HEK293 (cell line): ENCODE measurements at regions not wholly inside any gene's neighbourhood (a gene's known extent, or its start where the extent isn't known, plus 50 kb on each side); places are given as distances from the start of the nearest gene placed in this dataset.

Experiments used
- CTCF ChIA-PET: fragments of 350-600 bp; formaldehyde crosslinking; extraction: SDS; loops from one replicate; lab custom pipeline; 2021; ENCODE audit warnings: antibody characterized with exemption; lab: Yijun Ruan, JAX
- POLR2A ChIA-PET: fragments of 300-600 bp; formaldehyde crosslinking; extraction: SDS; loops from one replicate; lab custom pipeline; 2020; ENCODE audit warnings: antibody characterized with exemption, inconsistent platforms; lab: Yijun Ruan, JAX
- H3K27ac ChIP-seq: fragments of 200-500 bp; sonication (Bioruptor generic); 2 replicates; pipeline ENCODE4 v1.5.1; 2014; ENCODE audit warnings: low read depth, low read length, control low read depth, inconsistent platforms; ENCODE audit errors: extremely low read depth
- H3K36me3 ChIP-seq, 2 experiments: fragments of 200-500 bp in 1 of 2; sonication (Bioruptor generic) in 1 of 2; 1 replicate in 1 of 2; 2 replicates in 1 of 2; pipeline ENCODE4 v1.5.1; 2014 to 2017; ENCODE audit warnings: inconsistent platforms in 2 of 2, low read length in 2 of 2; ENCODE audit not compliant: control insufficient read depth in 2 of 2, insufficient read depth in 1 of 2
- H3K4me1 ChIP-seq: fragments of 200-500 bp; sonication (Bioruptor generic); 2 replicates; pipeline ENCODE4 v1.5.1; 2014; ENCODE audit warnings: mild to moderate bottlenecking, low read length, inconsistent platforms; ENCODE audit not compliant: control insufficient read depth, insufficient read depth
- H3K4me3 ChIP-seq: 2 replicates; pipeline ENCODE4 v1.5.1; 2011; ENCODE audit warnings: low read depth, mild to moderate bottlenecking, control low read depth, low read length, moderate library complexity
- H3K9me3 ChIP-seq: fragments of 200-500 bp; sonication (Bioruptor generic); 2 replicates; pipeline ENCODE4 v1.5.1; 2014; ENCODE audit warnings: low read depth, low read length, inconsistent platforms; ENCODE audit not compliant: control insufficient read depth, insufficient read depth
- GLI2 ChIP-seq: fragments of 450-650 bp; formaldehyde crosslinking; IDR thresholded peaks from 2 replicates; pipeline ENCODE4; 2017; ENCODE audit warnings: missing biosample characterization, missing genetic modification characterization, low read depth, borderline replicate concordance
- HOXC10 ChIP-seq: sonication (generic); formaldehyde crosslinking; IDR thresholded peaks from 2 replicates; pipeline ENCODE4 v1.8.1; 2023; ENCODE audit warnings: mild to moderate bottlenecking, missing genetic modification reagents
- KLF9 ChIP-seq: fragments of 450-650 bp; formaldehyde crosslinking; IDR thresholded peaks from 2 replicates; pipeline ENCODE4 v1.5.1; 2016; ENCODE audit warnings: missing biosample characterization, missing genetic modification characterization, low read depth
- MEIS1 ChIP-seq: sonication (generic); formaldehyde crosslinking; IDR thresholded peaks from 2 replicates; pipeline ENCODE4 v1.8.1; 2022; ENCODE audit warnings: missing genetic modification reagents, mild to moderate bottlenecking, borderline replicate concordance
- ZIC2 ChIP-seq: fragments of 450-650 bp; formaldehyde crosslinking; IDR thresholded peaks from 2 replicates; pipeline ENCODE4 v1.5.1; 2016; ENCODE audit warnings: missing biosample characterization, missing genetic modification characterization
- ZNF2 ChIP-seq: fragments of 450-650 bp; formaldehyde crosslinking; IDR thresholded peaks from 2 replicates; pipeline ENCODE4 v1.5.1; 2016; ENCODE audit warnings: missing biosample characterization, missing genetic modification characterization
- ZNF239 ChIP-seq: fragments of 450-650 bp; formaldehyde crosslinking; IDR thresholded peaks from 2 replicates; pipeline ENCODE4 v1.5.1; 2016; ENCODE audit warnings: missing biosample characterization, missing genetic modification characterization
- ZNF341 ChIP-seq: fragments of 450-650 bp; formaldehyde crosslinking; IDR thresholded peaks from 2 replicates; pipeline ENCODE4; 2016; ENCODE audit warnings: low read depth, missing biosample characterization, missing genetic modification characterization
- ZNF426 ChIP-seq: fragments of 450-650 bp; formaldehyde crosslinking; IDR thresholded peaks from 2 replicates; pipeline ENCODE4 v1.5.1; 2017; ENCODE audit warnings: missing biosample characterization, missing genetic modification characterization, mild to moderate bottlenecking, inconsistent platforms, moderate library complexity
- ZNF510 ChIP-seq: fragments of 450-650 bp; formaldehyde crosslinking; IDR thresholded peaks from 2 replicates; pipeline ENCODE4 v1.5.1; 2018; ENCODE audit warnings: mild to moderate bottlenecking, missing genetic modification characterization, missing biosample characterization; ENCODE audit not compliant: insufficient replicate concordance
- ZNF555 ChIP-seq: fragments of 450-650 bp; formaldehyde crosslinking; conservative IDR thresholded peaks from 2 replicates; pipeline ENCODE4 v1.5.1; 2017; ENCODE audit warnings: missing biosample characterization, mild to moderate bottlenecking, missing genetic modification characterization, inconsistent platforms
- ZNF610 ChIP-seq: fragments of 450-650 bp; formaldehyde crosslinking; IDR thresholded peaks from 2 replicates; pipeline ENCODE4 v1.5.1; 2016; ENCODE audit warnings: missing biosample characterization, missing genetic modification characterization, borderline replicate concordance
- ZNF624 ChIP-seq: fragments of 450-650 bp; formaldehyde crosslinking; IDR thresholded peaks from 2 replicates; pipeline ENCODE4 v1.5.1; 2017; ENCODE audit warnings: missing biosample characterization, missing genetic modification characterization
- ZNF76 ChIP-seq: fragments of 450-650 bp; formaldehyde crosslinking; IDR thresholded peaks from 2 replicates; pipeline ENCODE4; 2016; ENCODE audit warnings: low read depth, missing biosample characterization, missing genetic modification characterization, borderline replicate concordance
- ZNF777 ChIP-seq: fragments of 450-650 bp; formaldehyde crosslinking; IDR thresholded peaks from 2 replicates; pipeline ENCODE4 v1.5.1; 2017; ENCODE audit warnings: missing biosample characterization, missing genetic modification characterization, borderline replicate concordance
- TF ChIP-seq, protein P1 (sequence below): fragments of 450-650 bp; formaldehyde crosslinking; IDR thresholded peaks from 2 replicates; pipeline ENCODE4 v1.5.1; 2016; ENCODE audit warnings: missing biosample characterization, missing genetic modification characterization
- TF ChIP-seq, protein P2 (sequence below): fragments of 450-650 bp; formaldehyde crosslinking; IDR thresholded peaks from 2 replicates; pipeline ENCODE4 v1.5.1; 2017; ENCODE audit warnings: missing biosample characterization, missing genetic modification characterization
- TF ChIP-seq, protein P3 (sequence below): fragments of 450-650 bp; formaldehyde crosslinking; IDR thresholded peaks from 2 replicates; pipeline ENCODE4 v1.5.1; 2017; ENCODE audit warnings: missing biosample characterization, missing genetic modification characterization

DNA sequence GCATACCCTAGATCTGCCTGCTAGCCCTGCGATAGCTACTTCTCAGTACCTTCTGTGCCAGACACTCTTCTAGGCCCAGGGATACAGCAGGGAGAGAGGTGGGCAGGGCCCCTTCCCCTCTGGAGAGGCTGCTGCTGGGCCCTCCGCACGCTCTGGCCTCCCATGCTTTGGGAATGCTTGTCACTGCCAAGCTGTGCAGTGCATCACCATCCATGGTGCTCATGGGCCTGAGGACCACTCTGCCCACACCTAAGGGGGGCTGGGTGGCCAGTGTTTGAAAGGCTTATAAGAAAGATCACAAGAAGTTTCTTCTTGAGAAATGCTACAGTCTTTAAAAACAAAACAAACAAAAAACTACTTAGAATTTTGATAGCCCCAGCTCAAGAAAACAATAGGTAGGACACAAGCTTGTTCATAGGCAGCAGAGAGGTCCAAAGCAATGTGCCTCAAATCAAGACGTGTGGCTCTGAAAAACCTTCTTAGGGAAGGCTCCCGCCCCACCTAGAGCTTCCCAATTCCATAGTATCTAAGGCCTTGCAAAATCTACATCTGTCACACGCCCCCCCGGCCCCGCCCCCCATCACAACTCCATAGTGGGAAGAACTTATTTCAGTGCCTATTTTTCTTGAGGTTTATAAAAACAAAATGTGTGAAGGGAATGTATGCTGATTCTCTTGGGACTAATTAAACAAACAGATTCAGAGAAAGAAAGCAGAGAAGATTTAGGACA lies 145.8 kb downstream of the TM9SF2 start:
- ChIA-PET POLR2A (no interaction called here), CTCF (interaction anchor here (1.3 kb wide), 1 partner anchor 9 kb away, joined by 4 read pairs; no protein-coding TSS in a partner anchor)
- Histone ChIP-seq H3K9me3 (no peaks in the 10 kb centered on the region), H3K27ac (no peak overlapping the region), H3K4me1 (no peaks in the 10 kb centered on the region), H3K36me3 (no peaks in the 10 kb centered on the region)
- TF ChIP-seq ZNF426 (tag by site-specific recombination) (no peak), HOXC10 (CRISPR knock-in tag) (no peak), MEIS1 (no peak)
- TF ChIP-seq, all 188 proteins: peak for 0
- H3K4me3 ChIP-seq, result no peak overlapping the region

DNA sequence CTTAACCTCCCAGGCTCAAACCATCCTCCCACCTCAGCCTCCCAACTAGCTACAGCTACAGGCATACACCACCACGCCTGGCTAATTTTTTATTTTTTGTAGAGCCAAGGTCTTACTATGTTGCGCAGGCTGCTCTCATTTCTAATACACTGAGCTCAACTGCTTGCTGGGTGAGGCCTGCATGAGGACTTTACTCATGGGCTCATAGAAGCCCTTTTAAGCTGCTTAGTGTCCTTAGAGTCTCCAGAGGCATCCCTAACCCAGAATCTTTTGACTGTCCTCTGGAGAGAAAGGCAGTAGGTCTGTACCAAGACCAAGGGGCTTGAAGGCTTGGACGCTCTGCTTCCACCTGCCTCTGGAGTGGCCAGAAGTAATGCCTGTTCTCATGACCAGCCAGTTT lies 141.6 kb downstream of the TM9SF2 start:
- Histone ChIP-seq H3K36me3 (no peaks in the 10 kb centered on the region), H3K9me3 (no peaks in the 10 kb centered on the region), H3K27ac (no peak overlapping the region), H3K4me1 (0 out of 2 replicates have a peak, but pooled peaks cover 2% of the 10 kb centered on the region), H3K4me3 (no peak overlapping the region)
- TF ChIP-seq, protein P1, sequence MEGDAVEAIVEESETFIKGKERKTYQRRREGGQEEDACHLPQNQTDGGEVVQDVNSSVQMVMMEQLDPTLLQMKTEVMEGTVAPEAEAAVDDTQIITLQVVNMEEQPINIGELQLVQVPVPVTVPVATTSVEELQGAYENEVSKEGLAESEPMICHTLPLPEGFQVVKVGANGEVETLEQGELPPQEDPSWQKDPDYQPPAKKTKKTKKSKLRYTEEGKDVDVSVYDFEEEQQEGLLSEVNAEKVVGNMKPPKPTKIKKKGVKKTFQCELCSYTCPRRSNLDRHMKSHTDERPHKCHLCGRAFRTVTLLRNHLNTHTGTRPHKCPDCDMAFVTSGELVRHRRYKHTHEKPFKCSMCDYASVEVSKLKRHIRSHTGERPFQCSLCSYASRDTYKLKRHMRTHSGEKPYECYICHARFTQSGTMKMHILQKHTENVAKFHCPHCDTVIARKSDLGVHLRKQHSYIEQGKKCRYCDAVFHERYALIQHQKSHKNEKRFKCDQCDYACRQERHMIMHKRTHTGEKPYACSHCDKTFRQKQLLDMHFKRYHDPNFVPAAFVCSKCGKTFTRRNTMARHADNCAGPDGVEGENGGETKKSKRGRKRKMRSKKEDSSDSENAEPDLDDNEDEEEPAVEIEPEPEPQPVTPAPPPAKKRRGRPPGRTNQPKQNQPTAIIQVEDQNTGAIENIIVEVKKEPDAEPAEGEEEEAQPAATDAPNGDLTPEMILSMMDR, result no peak
- TF ChIP-seq ZNF555 (no peak), ZNF510 (no peak), ZNF341 (tag by site-specific recombination) (no peak), ZNF777 (tag by site-specific recombination) (no peak), ZIC2 (no peak)
- POLR2A ChIA-PET, result no interaction called here
- CTCF ChIA-PET, result no interaction called here

DNA sequence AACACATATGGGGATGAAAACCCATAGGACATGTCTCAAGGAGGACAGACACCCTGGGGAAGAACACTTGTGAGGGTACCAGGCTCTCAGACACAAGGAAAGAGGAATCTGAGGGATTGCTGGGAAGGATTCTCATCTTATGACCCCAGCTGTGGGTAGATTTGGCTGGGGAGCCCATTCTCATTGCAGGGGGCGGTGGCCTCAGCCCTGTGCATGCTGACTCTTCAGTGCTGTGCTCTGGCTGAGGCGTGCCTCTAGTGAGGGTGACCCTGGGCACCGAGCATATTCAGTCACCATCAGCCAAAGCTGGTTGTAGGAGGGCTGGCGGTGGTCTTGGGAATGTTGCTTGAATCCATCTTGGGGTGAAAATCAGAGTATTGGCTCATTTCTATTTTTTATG lies 140.7 kb downstream of the TM9SF2 start:
- TF ChIP-seq ZNF2 (tag by site-specific recombination) (no peak), GLI2 (tag by site-specific recombination) (no peak), ZNF239 (tag by site-specific recombination) (no peak), ZNF624 (tag by site-specific recombination) (no peak), KLF9 (tag by site-specific recombination) (no peak), ZNF610 (no peak), ZNF76 (no peak)
- TF ChIP-seq, protein P2, sequence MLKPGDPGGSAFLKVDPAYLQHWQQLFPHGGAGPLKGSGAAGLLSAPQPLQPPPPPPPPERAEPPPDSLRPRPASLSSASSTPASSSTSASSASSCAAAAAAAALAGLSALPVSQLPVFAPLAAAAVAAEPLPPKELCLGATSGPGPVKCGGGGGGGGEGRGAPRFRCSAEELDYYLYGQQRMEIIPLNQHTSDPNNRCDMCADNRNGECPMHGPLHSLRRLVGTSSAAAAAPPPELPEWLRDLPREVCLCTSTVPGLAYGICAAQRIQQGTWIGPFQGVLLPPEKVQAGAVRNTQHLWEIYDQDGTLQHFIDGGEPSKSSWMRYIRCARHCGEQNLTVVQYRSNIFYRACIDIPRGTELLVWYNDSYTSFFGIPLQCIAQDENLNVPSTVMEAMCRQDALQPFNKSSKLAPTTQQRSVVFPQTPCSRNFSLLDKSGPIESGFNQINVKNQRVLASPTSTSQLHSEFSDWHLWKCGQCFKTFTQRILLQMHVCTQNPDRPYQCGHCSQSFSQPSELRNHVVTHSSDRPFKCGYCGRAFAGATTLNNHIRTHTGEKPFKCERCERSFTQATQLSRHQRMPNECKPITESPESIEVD (tag by site-specific recombination), result no peak
- TF ChIP-seq, protein P3, sequence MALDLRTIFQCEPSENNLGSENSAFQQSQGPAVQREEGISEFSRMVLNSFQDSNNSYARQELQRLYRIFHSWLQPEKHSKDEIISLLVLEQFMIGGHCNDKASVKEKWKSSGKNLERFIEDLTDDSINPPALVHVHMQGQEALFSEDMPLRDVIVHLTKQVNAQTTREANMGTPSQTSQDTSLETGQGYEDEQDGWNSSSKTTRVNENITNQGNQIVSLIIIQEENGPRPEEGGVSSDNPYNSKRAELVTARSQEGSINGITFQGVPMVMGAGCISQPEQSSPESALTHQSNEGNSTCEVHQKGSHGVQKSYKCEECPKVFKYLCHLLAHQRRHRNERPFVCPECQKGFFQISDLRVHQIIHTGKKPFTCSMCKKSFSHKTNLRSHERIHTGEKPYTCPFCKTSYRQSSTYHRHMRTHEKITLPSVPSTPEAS (tag by site-specific recombination), result no peak
- CTCF ChIA-PET, result no interaction called here

More for the DNA sequence above, 140.7 kb downstream of the TM9SF2 start:
- POLR2A ChIA-PET, result no interaction called here
- Histone ChIP-seq H3K27ac (no peak overlapping the region), H3K9me3 (no peaks in the 10 kb centered on the region), H3K4me3 (no peak overlapping the region), H3K36me3 (no peaks in the 10 kb centered on the region), H3K4me1 (0 out of 2 replicates have a peak, but pooled peaks cover 2% of the 10 kb centered on the region)
